ENCODE measurements at regions not wholly inside any gene's neighbourhood (a gene's known extent, or its start where the extent isn't known, plus 50 kb on each side); places are given as distances from the start of the nearest gene placed in this dataset.

- no peak overlapping the region for H3K27ac ChIP-seq
- no peaks in the 10 kb centered on the region for H3K36me3 ChIP-seq
- no peak overlapping the region for H3K9ac ChIP-seq
- H3K4me1 ChIP-seq: no peaks in the 10 kb centered on the region; a peak in 1 of 20 replicates
- H3K9me3 ChIP-seq (replicated peaks in 1 of 11): peaks cover 0 to 14% (median 5%) of the 10 kb centered on the region in 11 experiments; a peak in 8 of 22 replicates
- TF ChIP-seq Cebpa-rat (IDR thresholded peaks at IDR 0.05): no peak
- H4K20me1 ChIP-seq: no peaks in the 10 kb centered on the region
- H3K27me3 ChIP-seq: no peaks in the 10 kb centered on the region
- no peak overlapping the region for H3K4me2 ChIP-seq
- no peak overlapping the region for H3K4me3 ChIP-seq
These were observed 531.6 kb upstream of the IGFBP3 start for GRCh38 chr7:46452561-46453135.

- no peak overlapping the region for H3K4me2 ChIP-seq
- H3K9ac ChIP-seq: no peak overlapping the region
- H3K4me1 ChIP-seq: no peaks in the 10 kb centered on the region; a peak in 1 of 20 replicates
- no peaks in the 10 kb centered on the region for H4K20me1 ChIP-seq
- TF ChIP-seq Cebpa-rat (IDR thresholded peaks at IDR 0.05): no peak
- H3K36me3 ChIP-seq: no peaks in the 10 kb centered on the region
- peaks cover 0 to 14% (median 5%) of the 10 kb centered on the region in 11 experiments; a peak in 8 of 22 replicates for H3K9me3 ChIP-seq (replicated peaks in 1 of 11)
- no peak overlapping the region for H3K4me3 ChIP-seq
- H3K27ac ChIP-seq: no peak overlapping the region
- H3K27me3 ChIP-seq: no peaks in the 10 kb centered on the region
These were observed 530.8 kb upstream of the IGFBP3 start for GRCh38 chr7:46451846-46452245.

- Histone ChIP-seq H3K4me3 (no peak overlapping the region), H3K9ac (no peak overlapping the region), H3K27ac (no peak overlapping the region), H3K36me3 (no peaks in the 10 kb centered on the region), H3K4me2 (no peak overlapping the region), H3K27me3 (no peaks in the 10 kb centered on the region), H4K20me1 (no peaks in the 10 kb centered on the region), H3K4me1 (no peaks in the 10 kb centered on the region; a peak in 1 of 20 replicates), H3K9me3 (replicated peaks in 1 of 11) (peaks cover 0 to 11% (median 5%) of the 10 kb centered on the region in 11 experiments; a peak in 8 of 22 replicates)
- TF ChIP-seq Cebpa-rat (IDR thresholded peaks at IDR 0.05): no peak
These were observed 529.8 kb upstream of the IGFBP3 start for GRCh38 chr7:46450886-46451285.

GRCh38 chr7:46450425-46450824, 529.4 kb upstream of the IGFBP3 start:
- no peak overlapping the region for H3K4me2 ChIP-seq
- H3K4me1 ChIP-seq: no peaks in the 10 kb centered on the region; a peak in 1 of 20 replicates
- TF ChIP-seq Cebpa-rat (IDR thresholded peaks at IDR 0.05): no peak

GRCh38 chr7:46449743-46450142, 528.7 kb upstream of the IGFBP3 start:
- Histone ChIP-seq H4K20me1 (no peaks in the 10 kb centered on the region), H3K27ac (no peak overlapping the region), H3K4me3 (no peak overlapping the region), H3K4me2 (no peak overlapping the region), H3K27me3 (no peaks in the 10 kb centered on the region), H3K9me3 (replicated peaks in 1 of 11) (peaks cover 0 to 6% (median 0%) of the 10 kb centered on the region in 11 experiments; a peak in 4 of 22 replicates), H3K36me3 (no peaks in the 10 kb centered on the region), H3K4me1 (no peaks in the 10 kb centered on the region; a peak in 1 of 20 replicates), H3K9ac (no peak overlapping the region)
- no peak for TF ChIP-seq Cebpa-rat (IDR thresholded peaks at IDR 0.05)

More at GRCh38 chr7:46450425-46450824, 529.4 kb upstream of the IGFBP3 start:
- no peak overlapping the region for H3K4me3 ChIP-seq
- no peaks in the 10 kb centered on the region for H4K20me1 ChIP-seq
- H3K27ac ChIP-seq: no peak overlapping the region
- H3K27me3 ChIP-seq: no peaks in the 10 kb centered on the region
- peaks cover 0 to 11% (median 4%) of the 10 kb centered on the region in 11 experiments; a peak in 7 of 22 replicates for H3K9me3 ChIP-seq (replicated peaks in 1 of 11)
- no peak overlapping the region for H3K9ac ChIP-seq
- H3K36me3 ChIP-seq: no peaks in the 10 kb centered on the region

GRCh38 chr7:46448478-46448877, 527.4 kb upstream of the IGFBP3 start:
- Histone ChIP-seq H4K20me1 (no peaks in the 10 kb centered on the region), H3K4me3 (no peak overlapping the region), H3K9me3 (replicated peaks in 1 of 11) (peaks cover 0 to 5% (median 0%) of the 10 kb centered on the region in 11 experiments; a peak in 3 of 22 replicates), H3K4me2 (no peak overlapping the region), H3K36me3 (no peaks in the 10 kb centered on the region), H3K9ac (no peak overlapping the region), H3K27ac (no peak overlapping the region), H3K27me3 (no peaks in the 10 kb centered on the region), H3K4me1 (no peaks in the 10 kb centered on the region; a peak in 1 of 20 replicates)
- TF ChIP-seq Cebpa-rat (IDR thresholded peaks at IDR 0.05): no peak

- no peak overlapping the region for H3K4me2 ChIP-seq
- H3K27me3 ChIP-seq: no peaks in the 10 kb centered on the region
- TF ChIP-seq Cebpa-rat (IDR thresholded peaks at IDR 0.05): no peak
- H3K4me3 ChIP-seq: no peak overlapping the region
- H3K9ac ChIP-seq: no peak overlapping the region
- H3K27ac ChIP-seq: no peak overlapping the region
- peaks cover 0 to 10% (median 0%) of the 10 kb centered on the region in 11 experiments; a peak in 3 of 22 replicates for H3K9me3 ChIP-seq (replicated peaks in 1 of 11)
- no peaks in the 10 kb centered on the region for H3K36me3 ChIP-seq
- H3K4me1 ChIP-seq: no peaks in the 10 kb centered on the region; a peak in 1 of 20 replicates
- H4K20me1 ChIP-seq: no peaks in the 10 kb centered on the region
These were observed 525.1 kb upstream of the IGFBP3 start for GRCh38 chr7:46446151-46446550.

GRCh38 chr7:46444256-46444655, 523.2 kb upstream of the IGFBP3 start:
- Histone ChIP-seq H3K36me3 (no peaks in the 10 kb centered on the region), H3K4me1 (no peaks in the 10 kb centered on the region), H4K20me1 (no peaks in the 10 kb centered on the region), H3K9me3 (replicated peaks in 1 of 11) (peaks cover 0 to 5% (median 0%) of the 10 kb centered on the region in 11 experiments; a peak in 3 of 22 replicates), H3K27ac (no peak overlapping the region), H3K27me3 (no peaks in the 10 kb centered on the region), H3K4me3 (no peak overlapping the region), H3K9ac (no peak overlapping the region), H3K4me2 (no peak overlapping the region)
- TF ChIP-seq Cebpa-rat (IDR thresholded peaks at IDR 0.05): no peak

GRCh38 chr7:46440186-46440585, 519.1 kb upstream of the IGFBP3 start:
- Histone ChIP-seq H3K9me3 (replicated peaks in 1 of 11) (peaks cover 11 to 24% (median 14%) of the 10 kb centered on the region in 11 experiments; a peak in 19 of 22 replicates), H3K9ac (no peak overlapping the region), H3K36me3 (no peaks in the 10 kb centered on the region), H3K27ac (no peak overlapping the region), H3K4me2 (no peak overlapping the region), H3K4me1 (no peaks in the 10 kb centered on the region), H3K27me3 (no peaks in the 10 kb centered on the region), H4K20me1 (no peaks in the 10 kb centered on the region), H3K4me3 (no peak overlapping the region)
- TF ChIP-seq Cebpa-rat (IDR thresholded peaks at IDR 0.05): no peak

- H3K4me1 ChIP-seq: no peaks in the 10 kb centered on the region
- no peaks in the 10 kb centered on the region for H3K27me3 ChIP-seq
- TF ChIP-seq Cebpa-rat (IDR thresholded peaks at IDR 0.05): no peak
- H3K27ac ChIP-seq: no peak overlapping the region
- no peaks in the 10 kb centered on the region for H4K20me1 ChIP-seq
- no peak overlapping the region for H3K9ac ChIP-seq
- no peak overlapping the region for H3K4me2 ChIP-seq
- no peak overlapping the region for H3K4me3 ChIP-seq
- no peaks in the 10 kb centered on the region for H3K36me3 ChIP-seq
- peaks cover 11 to 31% (median 20%) of the 10 kb centered on the region in 11 experiments; a peak in 19 of 22 replicates for H3K9me3 ChIP-seq (replicated peaks in 1 of 11)
These were observed 511.6 kb upstream of the IGFBP3 start for GRCh38 chr7:46432708-46433107.
